Type B pancreatic cell (in vitro differentiated cells): ENCODE measurements at regions not wholly inside any gene's neighbourhood (a gene's known extent, or its start where the extent isn't known, plus 50 kb on each side); places are given as distances from the start of the nearest gene placed in this dataset.

Experiments
- DNase-seq: peaks from one replicate; pipeline ENCODE4 v3.0.0; 2021; ENCODE audit warnings: mixed read lengths; ENCODE audit not compliant: unreplicated experiment; ENCODE audit errors: extremely low spot score
- H3K27ac Mint-ChIP-seq: 2 replicates; pipeline ENCODE4 v1.8.0; 2021; ENCODE audit warnings: mild to moderate bottlenecking, mixed read lengths
- H3K27me3 Mint-ChIP-seq: 2 replicates; pipeline ENCODE4 v1.8.0; 2021; ENCODE audit warnings: mixed read lengths
- H3K36me3 Mint-ChIP-seq: 2 replicates; pipeline ENCODE4 v1.8.0; 2021; ENCODE audit warnings: mixed read lengths
- H3K4me1 Mint-ChIP-seq: one replicate; pipeline ENCODE4 v1.8.0; 2021; ENCODE audit warnings: mixed read lengths; ENCODE audit not compliant: unreplicated experiment
- H3K4me3 Mint-ChIP-seq: 2 replicates; pipeline ENCODE4 v1.8.0; 2021; ENCODE audit warnings: mild to moderate bottlenecking, mixed read lengths
- H3K9me3 Mint-ChIP-seq: 2 replicates; pipeline ENCODE4 v1.8.0; 2021; ENCODE audit warnings: mixed read lengths
- CTCF ChIP-seq: fragments of 200-600 bp; sonication (generic); conservative IDR thresholded peaks from 2 replicates; pipeline ENCODE4 v1.5.0; 2021; ENCODE audit warnings: antibody characterized with exemption, mild to moderate bottlenecking

GRCh38 chr5:158544388-158545339 is 555.1 kb downstream of the EBF1 start:
- Mint-ChIP-seq H3K4me1 (peaks cover 12% of the 10 kb centered on the region), H3K27me3 (no peaks in the 10 kb centered on the region), H3K27ac (no peak overlapping the region), H3K9me3 (peaks cover 10% of the 10 kb centered on the region), H3K4me3 (no peak overlapping the region), H3K36me3 (peaks cover 4% of the 10 kb centered on the region)
- TF ChIP-seq CTCF, result no peak
- no peak for DNase-seq

- peak overlapping the region; percentile 44 for H3K27ac Mint-ChIP-seq
- H3K4me3 Mint-ChIP-seq, result no peak overlapping the region
- peaks cover 10% of the 10 kb centered on the region for H3K9me3 Mint-ChIP-seq
- peaks cover 4% of the 10 kb centered on the region for H3K36me3 Mint-ChIP-seq
- no peak for DNase-seq
- no peak for TF ChIP-seq CTCF
- H3K4me1 Mint-ChIP-seq, result peaks cover 12% of the 10 kb centered on the region
- peaks cover 4% of the 10 kb centered on the region for H3K27me3 Mint-ChIP-seq
Observed at GRCh38 chr5:158543539-158544387, 556.0 kb downstream of the EBF1 start.

DNA sequence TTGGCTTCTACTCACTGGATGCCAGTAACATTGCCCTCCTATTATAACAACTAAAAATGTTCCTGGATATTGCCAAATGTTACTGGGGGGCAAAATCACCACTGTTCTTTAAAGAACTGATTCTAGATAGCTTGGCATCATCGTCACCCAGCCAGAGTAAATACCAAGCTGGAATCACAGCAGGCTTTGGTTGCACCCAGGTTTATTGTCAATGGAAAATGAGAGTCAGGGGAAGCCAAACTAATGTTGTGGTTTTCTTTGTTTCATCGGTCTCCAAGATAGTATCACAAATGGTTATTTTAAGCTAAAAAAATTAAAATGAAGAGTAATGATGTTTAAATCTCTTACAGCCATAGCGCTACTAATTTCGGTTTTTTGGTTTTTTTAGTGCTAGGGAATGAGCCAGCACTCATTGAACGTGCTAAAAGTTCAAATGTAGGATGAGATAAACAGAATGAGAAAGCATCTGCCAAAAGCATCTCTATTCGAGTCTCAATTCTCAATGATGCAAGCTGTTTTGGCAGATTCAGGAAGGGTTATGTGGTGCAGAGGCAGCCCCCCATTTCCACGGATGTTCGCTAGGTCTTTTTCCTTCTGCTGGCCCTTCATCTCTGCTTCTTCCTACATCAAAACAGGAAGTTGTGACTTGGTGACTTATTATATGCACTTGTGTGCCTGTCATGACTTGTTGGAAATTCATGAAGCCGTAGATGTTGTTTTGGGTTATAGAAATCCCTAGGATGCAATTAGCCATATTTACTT is 558.0 kb downstream of the EBF1 start:
- no peak overlapping the region for H3K27ac Mint-ChIP-seq
- H3K27me3 Mint-ChIP-seq, result peaks cover 12% of the 10 kb centered on the region
- no peaks in the 10 kb centered on the region for H3K9me3 Mint-ChIP-seq
- no peaks in the 10 kb centered on the region for H3K36me3 Mint-ChIP-seq
- H3K4me3 Mint-ChIP-seq, result no peak overlapping the region
- no peak for TF ChIP-seq CTCF
- DNase-seq, result no peak
- H3K4me1 Mint-ChIP-seq, result peaks cover 15% of the 10 kb centered on the region

DNA sequence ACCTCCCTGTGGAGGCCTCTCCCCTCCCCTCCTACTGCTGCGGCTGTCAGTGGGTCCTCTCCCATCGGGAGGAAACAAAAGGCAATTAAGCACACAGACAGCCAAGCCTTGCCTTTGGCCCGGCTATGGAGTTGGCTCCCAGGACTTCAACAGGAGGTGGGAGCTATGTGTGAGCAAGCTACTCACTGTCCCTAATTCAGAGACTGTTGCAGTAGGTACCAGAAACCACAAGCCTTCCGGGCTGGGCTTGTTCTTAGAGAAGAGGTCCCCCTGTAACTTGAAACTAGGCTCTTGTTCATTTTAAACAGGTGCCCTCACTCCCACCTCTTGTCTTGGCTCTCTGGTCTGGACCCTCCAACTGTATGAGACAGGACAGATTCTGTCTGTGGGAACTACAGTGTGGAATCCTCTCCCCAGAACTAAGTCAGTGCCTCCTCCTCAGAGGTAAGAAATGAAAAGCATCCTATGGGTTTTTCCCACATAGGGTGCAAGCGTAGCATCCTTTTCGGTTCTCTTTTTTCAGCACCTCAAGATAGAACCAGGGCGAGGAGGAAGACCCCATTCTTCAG is 561.1 kb downstream of the EBF1 start:
- Mint-ChIP-seq H3K4me1 (peaks cover 5% of the 10 kb centered on the region), H3K4me3 (no peak overlapping the region), H3K9me3 (no peaks in the 10 kb centered on the region), H3K36me3 (no peaks in the 10 kb centered on the region), H3K27me3 (peaks cover 32% of the 10 kb centered on the region), H3K27ac (no peak overlapping the region)
- TF ChIP-seq CTCF, result no peak
- DNase-seq, result no peak

GRCh38 chr5:158537366-158537765 is 562.4 kb downstream of the EBF1 start:
- Mint-ChIP-seq H3K27me3 (peaks cover 37% of the 10 kb centered on the region), H3K9me3 (no peaks in the 10 kb centered on the region), H3K4me1 (peaks cover 3% of the 10 kb centered on the region), H3K27ac (no peak overlapping the region), H3K36me3 (no peaks in the 10 kb centered on the region), H3K4me3 (no peak overlapping the region)
- no peak for TF ChIP-seq CTCF
- DNase-seq, result no peak
